Panc1 (cell line): ENCODE measurements at regions not wholly inside any gene's neighbourhood (a gene's known extent, or its start where the extent isn't known, plus 50 kb on each side); places are given as distances from the start of the nearest gene placed in this dataset.

Experiments used
- SIN3A ChIP-seq: IDR thresholded peaks from 2 replicates; pipeline ENCODE4 v1.6.1; 2012; ENCODE audit warnings: low read depth, mild to moderate bottlenecking, low read length, moderate library complexity, borderline replicate concordance; ENCODE audit not compliant: insufficient read depth
- TCF7L2 ChIP-seq: IDR thresholded peaks from 2 replicates; pipeline ENCODE4 v1.6.1; 2011; ENCODE audit warnings: mild to moderate bottlenecking, low read depth, low read length, inconsistent platforms
- TF ChIP-seq, protein P1 (sequence below): fragments of 450-650 bp; IDR thresholded peaks from 2 replicates; pipeline ENCODE4 v1.5.1; 2017; ENCODE audit warnings: mild to moderate bottlenecking

- TF ChIP-seq, protein P1, sequence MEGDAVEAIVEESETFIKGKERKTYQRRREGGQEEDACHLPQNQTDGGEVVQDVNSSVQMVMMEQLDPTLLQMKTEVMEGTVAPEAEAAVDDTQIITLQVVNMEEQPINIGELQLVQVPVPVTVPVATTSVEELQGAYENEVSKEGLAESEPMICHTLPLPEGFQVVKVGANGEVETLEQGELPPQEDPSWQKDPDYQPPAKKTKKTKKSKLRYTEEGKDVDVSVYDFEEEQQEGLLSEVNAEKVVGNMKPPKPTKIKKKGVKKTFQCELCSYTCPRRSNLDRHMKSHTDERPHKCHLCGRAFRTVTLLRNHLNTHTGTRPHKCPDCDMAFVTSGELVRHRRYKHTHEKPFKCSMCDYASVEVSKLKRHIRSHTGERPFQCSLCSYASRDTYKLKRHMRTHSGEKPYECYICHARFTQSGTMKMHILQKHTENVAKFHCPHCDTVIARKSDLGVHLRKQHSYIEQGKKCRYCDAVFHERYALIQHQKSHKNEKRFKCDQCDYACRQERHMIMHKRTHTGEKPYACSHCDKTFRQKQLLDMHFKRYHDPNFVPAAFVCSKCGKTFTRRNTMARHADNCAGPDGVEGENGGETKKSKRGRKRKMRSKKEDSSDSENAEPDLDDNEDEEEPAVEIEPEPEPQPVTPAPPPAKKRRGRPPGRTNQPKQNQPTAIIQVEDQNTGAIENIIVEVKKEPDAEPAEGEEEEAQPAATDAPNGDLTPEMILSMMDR: no peak
- TF ChIP-seq TCF7L2: no peak
- TF ChIP-seq SIN3A: no peak
These were observed 55.3 kb upstream of the ZMIZ1 start for GRCh38 chr10:79013406-79013987.
